K562 (cell line): ENCODE measurements at regions not wholly inside any gene's neighbourhood (a gene's known extent, or its start where the extent isn't known, plus 50 kb on each side); places are given as distances from the start of the nearest gene placed in this dataset.

ENCODE experiments used
- ATAC-seq: fragments of 200-7000 bp; cut with Tn5 transposase; 3 replicates; pipeline ENCODE4 v1.9.1; 2020; ENCODE audit warnings: moderate library complexity
- BruUV-seq: library from RNA; stranded (reverse); fragments of 400-500 nt; replicated peaks from 2 replicates; lab custom pipeline; 2021; lab: Mats Ljungman, UMichigan
- CTCF ChIA-PET: fragments of 300-600 bp; formaldehyde crosslinking; extraction: SDS; loops from one replicate; lab custom pipeline; 2021; ENCODE audit warnings: low intra/inter-chr PET ratio; lab: Yijun Ruan, JAX
- POLR2A ChIA-PET: fragments of 300-600, 350-650 bp; sonication (Branson Sonifier 250); formaldehyde crosslinking; extraction: SDS; loops from one replicate; lab custom pipeline; 2021; ENCODE audit warnings: antibody characterized with exemption, inconsistent platforms; lab: Yijun Ruan, JAX
- DNase-seq, 4 experiments: peaks; one replicate each; pipeline versions ENCODE4 v3.0.0 to v3.0.0-alpha.2; 2011 to 2018; ENCODE audit warnings: low spot score in 3 of 4, mixed read lengths in 3 of 4; ENCODE audit errors: extremely low read depth in 1 of 4
- FAIRE-seq: peaks from 2 replicates; lab custom pipeline; 2011; peaks lifted over from hg19 to GRCh38; lab: Jason Lieb, UNC
- H2AFZ ChIP-seq: 2 replicates; pipeline ENCODE4 v1.6.0; 2011; ENCODE audit warnings: low read depth, low read length, control low read depth, inconsistent platforms
- H3K27ac ChIP-seq: fragments of 200-600 bp; 3 replicates; pipeline ENCODE4 v1.8.0; 2011; ENCODE audit warnings: low read depth, mild to moderate bottlenecking, control low read depth, inconsistent platforms, low read length, moderate library complexity, mixed read lengths; ENCODE audit errors: extremely low read depth
- H3K27me3 ChIP-seq, 2 experiments: fragments of 300-600 bp in 1 of 2; 2 replicates in 1 of 2; 3 replicates in 1 of 2; pipeline versions ENCODE4 v1.6.0 to v1.8.0; 2011; ENCODE audit warnings: inconsistent platforms in 2 of 2, low read length in 2 of 2, mild to moderate bottlenecking in 1 of 2, mixed read lengths in 1 of 2, moderate library complexity in 1 of 2; ENCODE audit not compliant: control insufficient read depth in 2 of 2, insufficient read depth in 2 of 2
- H3K36me3 ChIP-seq: fragments of 300-600 bp; 3 replicates; pipeline ENCODE4 v1.8.0; 2011; ENCODE audit warnings: mild to moderate bottlenecking, low read length, inconsistent platforms; ENCODE audit not compliant: control insufficient read depth, insufficient read depth
- H3K4me1 ChIP-seq, 2 experiments: fragments of 200-600 bp in 1 of 2; replicated peaks in 1 of 2; 2 replicates in 1 of 2; 3 replicates in 1 of 2; pipeline versions ENCODE4 v1.5.1 to v1.8.0; 2011; ENCODE audit warnings: inconsistent platforms in 2 of 2, low read length in 2 of 2, mild to moderate bottlenecking in 1 of 2, mixed read lengths in 1 of 2, moderate library complexity in 1 of 2; ENCODE audit not compliant: control insufficient read depth in 2 of 2, insufficient read depth in 2 of 2
- H3K4me2 ChIP-seq: 2 replicates; pipeline ENCODE4 v1.6.1; 2011; ENCODE audit warnings: low read length, control low read depth, inconsistent platforms, mixed read lengths; ENCODE audit not compliant: insufficient read depth
- H3K4me3 ChIP-seq: fragments of 200-600 bp; sonication (generic), shearing (Covaris generic); 2 replicates; pipeline ENCODE4 v1.5.1; 2016; ENCODE audit warnings: control low read depth, inconsistent platforms
- H3K79me2 ChIP-seq: fragments of 200-600 bp; 3 replicates; pipeline ENCODE4 v1.8.0; 2011; ENCODE audit warnings: low read length, inconsistent platforms; ENCODE audit not compliant: control insufficient read depth, insufficient read depth
- H3K9ac ChIP-seq, 2 experiments: 2 replicates each; pipeline versions ENCODE4 v1.6.0 to v1.6.1; 2011; ENCODE audit warnings: low read depth in 2 of 2, low read length in 2 of 2, control low read depth in 1 of 2, inconsistent platforms in 1 of 2, mild to moderate bottlenecking in 1 of 2, mixed read lengths in 1 of 2; ENCODE audit not compliant: insufficient read depth in 1 of 2
- H3K9me1 ChIP-seq: one replicate; pipeline ENCODE4 v1.6.0; 2011; ENCODE audit warnings: inconsistent platforms, mild to moderate bottlenecking, low read length, moderate library complexity; ENCODE audit not compliant: control insufficient read depth, insufficient read depth
- H3K9me3 ChIP-seq: replicated peaks from 2 replicates; pipeline ENCODE4 v1.5.1; 2011; ENCODE audit warnings: low read depth, low read length, inconsistent platforms; ENCODE audit not compliant: control insufficient read depth, insufficient read depth
- H4K20me1 ChIP-seq: replicated peaks from 2 replicates; pipeline ENCODE4 v1.6.1; 2011; ENCODE audit warnings: low read length, inconsistent platforms, mixed read lengths; ENCODE audit not compliant: control insufficient read depth, insufficient read depth
- ATF3 ChIP-seq, 2 experiments: fragments of 450-650 bp in 1 of 2; sonication (generic) in 1 of 2; formaldehyde crosslinking in 1 of 2; IDR thresholded peaks in 1 of 2; conservative IDR thresholded peaks in 1 of 2; 2 replicates each; pipeline versions ENCODE4 v1.6.1 to v1.8.1; 2016 to 2023; ENCODE audit warnings: mild to moderate bottlenecking in 2 of 2, moderate library complexity in 2 of 2, inconsistent platforms in 1 of 2, missing genetic modification reagents in 1 of 2
- CSDE1 ChIP-seq, 2 experiments: fragments of 450-650 bp; IDR thresholded peaks; 2 replicates each; pipeline ENCODE4 v1.6.1; 2016; ENCODE audit warnings: mild to moderate bottlenecking in 1 of 2
- CTCF ChIP-seq, 3 experiments: IDR thresholded peaks in 2 of 3; conservative IDR thresholded peaks in 1 of 3; 2 replicates each; pipeline ENCODE4 v1.5.1; 2011 to 2012; ENCODE audit warnings: low read length in 3 of 3, mild to moderate bottlenecking in 3 of 3, control low read depth in 2 of 3, improper control_type of control experiment in 1 of 3, inconsistent platforms in 1 of 3, low read depth in 1 of 3, mixed read lengths in 1 of 3, moderate library complexity in 1 of 3; ENCODE audit not compliant: insufficient read depth in 2 of 3
- NFATC3 ChIP-seq: fragments of 450-650 bp; IDR thresholded peaks from 2 replicates; pipeline ENCODE4 v1.6.1; 2017; ENCODE audit warnings: mild to moderate bottlenecking
- PREB ChIP-seq: sonication (generic); formaldehyde crosslinking; IDR thresholded peaks from 2 replicates; pipeline ENCODE4 v1.8.1; 2023; ENCODE audit warnings: mild to moderate bottlenecking, missing genetic modification reagents
- TEAD2 ChIP-seq: fragments of 450-650 bp; IDR thresholded peaks from 2 replicates; pipeline ENCODE4 v1.6.1; 2016; ENCODE audit warnings: missing genetic modification characterization, control low read depth, missing compliant biosample characterization
- ZNF324 ChIP-seq: fragments of 250-450 bp; sonication (Bioruptor Pico); IDR thresholded peaks from 2 replicates; pipeline ENCODE4 v1.4.0; 2020; ENCODE audit warnings: mild to moderate bottlenecking
- in situ Hi-C: fragments of 300-500 bp; cut with MboI; formaldehyde crosslinking; loops from 4 replicates; pipeline ENCODE4 v1.15.0; 2018; ENCODE audit warnings: inconsistent platforms, mixed read lengths
- intact Hi-C: fragments of 100-400 bp; cut with micrococcal nuclease; formaldehyde crosslinking; loops from 2 replicates; pipeline ENCODE4 v1.14.2; 2022

- no peak overlapping the region for H3K4me3 ChIP-seq
- POLR2A ChIA-PET, result interaction anchor here (0.8 to 1.3 kb wide), 2 partner anchors 22 to 863 kb away, joined by 3 to 5 read pairs; no protein-coding TSS in a partner anchor
- no peaks in the 10 kb centered on the region for H3K36me3 ChIP-seq
- no peak overlapping the region for H3K9ac ChIP-seq
- intact Hi-C loops, result no loop called here
- no peaks in the 10 kb centered on the region for H3K27me3 ChIP-seq
- no peak overlapping the region for H3K27ac ChIP-seq
- no peak for DNase-seq
- TF ChIP-seq CTCF (IDR thresholded peaks at IDR 0.05 in 2 of 3, conservative IDR thresholded peaks at IDR 0.05 in 1 of 3; ENCODE audit: insufficient read depth in 2 of 3, low read depth in 1 of 3, low read length in 3 of 3), result no peak
- TF ChIP-seq CSDE1 (IDR thresholded peaks at IDR 0.05), result no peak
- TF ChIP-seq TEAD2, result no peak
- no peak for TF ChIP-seq ZNF324 (CRISPR knock-in tag)
- TF ChIP-seq PREB, result no peak
- TF ChIP-seq ATF3 (IDR thresholded peaks at IDR 0.05), result no peak
- no peak for TF ChIP-seq ATF3 (CRISPR knock-in tag; conservative IDR thresholded peaks at IDR 0.05)
- TF ChIP-seq NFATC3, result no peak
- TF ChIP-seq, all 486 proteins: peak for 0
- CTCF ChIA-PET, result no interaction called here
- no peak for FAIRE-seq
- no peaks in the 10 kb centered on the region for H3K79me2 ChIP-seq
- no peak overlapping the region for H2AFZ ChIP-seq
- BruUV-seq, result no TSS peak
- H3K4me2 ChIP-seq, result no peak overlapping the region
- no peaks in the 10 kb centered on the region for H3K9me3 ChIP-seq
- peaks cover 4 to 5% of the 10 kb centered on the region in 2 experiments for H3K4me1 ChIP-seq
- peak; percentile 38; the same call in 1 of the 3 replicates for ATAC-seq
- no peaks in the 10 kb centered on the region for H3K9me1 ChIP-seq
- H4K20me1 ChIP-seq, result no peaks in the 10 kb centered on the region
- in situ Hi-C loops, result no loop called here
These were observed 92.8 kb upstream of the BMP2K start for GRCh38 chr4:78683352-78683751.
